Osteoblast (primary cell): ENCODE measurements at regions not wholly inside any gene's neighbourhood (a gene's known extent, or its start where the extent isn't known, plus 50 kb on each side); places are given as distances from the start of the nearest gene placed in this dataset.

ENCODE experiments used
- DNase-seq: peaks from one replicate; pipeline ENCODE4 v3.0.0; 2011; ENCODE audit warnings: low spot score, mixed read lengths; ENCODE audit not compliant: insufficient read length; ENCODE audit errors: missing footprints
- H2AFZ ChIP-seq: 2 replicates; pipeline ENCODE4 v1.6.0; 2011; ENCODE audit warnings: mild to moderate bottlenecking, low read length
- H3K27ac ChIP-seq: 2 replicates; pipeline ENCODE4 v1.5.1; 2011; ENCODE audit warnings: mild to moderate bottlenecking, low read depth, low read length, moderate library complexity
- H3K27me3 ChIP-seq: 2 replicates; pipeline ENCODE4 v1.6.0; 2012; ENCODE audit warnings: mild to moderate bottlenecking, control low read depth, inconsistent platforms, low read length, moderate library complexity; ENCODE audit not compliant: insufficient read depth
- H3K36me3 ChIP-seq: 2 replicates; pipeline ENCODE4 v1.5.1; 2011; ENCODE audit warnings: mild to moderate bottlenecking, low read length, control low read depth, moderate library complexity; ENCODE audit not compliant: insufficient read depth
- H3K4me1 ChIP-seq: 2 replicates; pipeline ENCODE4 v1.5.1; 2011; ENCODE audit warnings: mild to moderate bottlenecking, low read length, control low read depth, moderate library complexity; ENCODE audit not compliant: insufficient read depth
- H3K4me2 ChIP-seq: 2 replicates; pipeline ENCODE4 v1.6.0; 2011; ENCODE audit warnings: mild to moderate bottlenecking, low read length; ENCODE audit not compliant: insufficient read depth
- H3K4me3 ChIP-seq: fragments of 200-600 bp; sonication (generic); 3 replicates; pipeline ENCODE4 v1.5.1; 2012; ENCODE audit warnings: mild to moderate bottlenecking, low read length, inconsistent platforms; ENCODE audit not compliant: insufficient read depth
- H3K79me2 ChIP-seq: 2 replicates; pipeline ENCODE4 v1.6.0; 2012; ENCODE audit warnings: mild to moderate bottlenecking, low read length, control low read depth, inconsistent platforms; ENCODE audit not compliant: insufficient read depth
- H3K9me3 ChIP-seq: 2 replicates; pipeline ENCODE4 v1.5.1; 2011; ENCODE audit warnings: low read depth, low read length, control low read depth
- H4K20me1 ChIP-seq: 2 replicates; pipeline ENCODE4 v1.6.0; 2012; ENCODE audit warnings: mild to moderate bottlenecking, low read length, control low read depth; ENCODE audit not compliant: insufficient read depth
- CTCF ChIP-seq: IDR thresholded peaks from 2 replicates; pipeline ENCODE4 v1.5.1; 2011; ENCODE audit warnings: mild to moderate bottlenecking, low read depth, low read length, moderate library complexity; ENCODE audit errors: extremely low read depth

DNA sequence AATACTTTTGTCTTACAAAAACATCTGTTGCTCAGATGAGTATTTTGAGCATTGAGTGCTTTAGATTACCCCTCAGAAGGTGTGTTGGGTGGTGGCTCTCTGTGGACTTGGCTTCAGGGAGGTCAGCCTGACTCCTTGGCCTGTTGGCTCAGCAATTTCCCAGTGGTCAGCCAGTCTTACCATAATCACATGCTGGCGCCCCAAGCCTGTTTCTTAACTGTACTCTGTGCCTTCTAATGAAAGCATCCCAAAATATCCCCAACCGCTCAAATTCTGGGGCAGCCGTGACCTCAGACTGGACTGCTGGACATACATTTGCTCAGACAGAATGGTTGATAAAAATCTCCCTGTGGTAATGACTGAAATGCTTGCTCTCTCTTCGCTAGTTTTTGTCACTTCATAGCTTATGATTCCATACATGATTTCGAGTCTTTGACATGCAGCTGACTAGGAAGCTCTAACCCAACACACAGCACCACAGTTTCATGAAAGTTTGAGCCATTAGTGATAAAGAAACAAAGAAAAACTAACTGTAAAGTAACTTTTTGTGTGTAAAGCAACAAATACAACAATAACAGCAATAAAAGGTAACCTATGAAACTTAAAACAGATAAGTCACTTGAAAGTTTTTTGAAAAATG, 562.2 kb upstream of the MEF2C start:
- no peak for TF ChIP-seq CTCF
- Histone ChIP-seq H3K4me3 (no peak overlapping the region), H3K4me2 (peak overlapping the region; percentile 5), H3K79me2 (no peaks in the 10 kb centered on the region), H2AFZ (peak overlapping the region; percentile 80), H4K20me1 (no peaks in the 10 kb centered on the region), H3K27me3 (no peaks in the 10 kb centered on the region), H3K4me1 (no peaks in the 10 kb centered on the region), H3K9me3 (no peaks in the 10 kb centered on the region), H3K36me3 (no peaks in the 10 kb centered on the region), H3K27ac (no peak overlapping the region)
- DNase-seq = no peak

GRCh38 chr5:89444088-89444487, 561.1 kb upstream of the MEF2C start:
- TF ChIP-seq CTCF = no peak
- Histone ChIP-seq H3K9me3 (no peaks in the 10 kb centered on the region), H3K27me3 (no peaks in the 10 kb centered on the region), H3K79me2 (no peaks in the 10 kb centered on the region), H3K27ac (no peak overlapping the region), H3K4me1 (no peaks in the 10 kb centered on the region), H3K36me3 (no peaks in the 10 kb centered on the region), H3K4me2 (no peak overlapping the region), H3K4me3 (no peak overlapping the region), H4K20me1 (no peaks in the 10 kb centered on the region), H2AFZ (no peak overlapping the region)
- no peak for DNase-seq

DNA sequence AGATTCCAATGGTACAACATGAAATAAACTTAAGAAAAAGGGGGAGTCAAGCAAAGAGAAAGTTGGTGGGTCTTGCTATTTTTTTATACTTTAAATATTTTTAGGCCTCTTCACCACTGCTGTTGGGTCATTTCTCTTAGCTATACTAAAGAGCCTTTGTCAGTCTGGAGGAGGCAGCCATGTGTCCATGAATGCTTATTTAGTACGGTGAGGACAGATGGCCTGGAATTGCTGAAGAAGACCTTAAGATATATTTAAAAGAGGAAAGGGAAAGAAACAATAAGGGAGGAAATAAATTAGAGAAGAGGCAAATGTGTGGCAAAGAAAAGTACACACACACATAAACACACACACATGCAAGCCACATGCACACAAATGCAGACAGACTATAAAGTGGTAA, 560.5 kb upstream of the MEF2C start:
- Histone ChIP-seq H2AFZ (no peak overlapping the region), H3K36me3 (no peaks in the 10 kb centered on the region), H3K79me2 (no peaks in the 10 kb centered on the region), H3K27me3 (no peaks in the 10 kb centered on the region), H3K4me3 (no peak overlapping the region), H3K27ac (no peak overlapping the region), H3K4me2 (no peak overlapping the region), H3K4me1 (no peaks in the 10 kb centered on the region), H3K9me3 (no peaks in the 10 kb centered on the region), H4K20me1 (no peaks in the 10 kb centered on the region)
- TF ChIP-seq CTCF = no peak
- DNase-seq = no peak

GRCh38 chr5:89441965-89442364, 559.0 kb upstream of the MEF2C start:
- TF ChIP-seq CTCF = no peak
- Histone ChIP-seq H3K4me3 (no peak overlapping the region), H3K27me3 (no peaks in the 10 kb centered on the region), H3K4me2 (no peak overlapping the region), H3K4me1 (peaks cover 13% of the 10 kb centered on the region), H2AFZ (no peak overlapping the region), H3K36me3 (no peaks in the 10 kb centered on the region), H3K79me2 (no peaks in the 10 kb centered on the region), H3K9me3 (no peaks in the 10 kb centered on the region), H4K20me1 (no peaks in the 10 kb centered on the region), H3K27ac (no peak overlapping the region)
- no peak for DNase-seq
